Esophagus muscularis mucosa (tissue), 4 donors: ENCODE measurements at regions not wholly inside any gene's neighbourhood (a gene's known extent, or its start where the extent isn't known, plus 50 kb on each side); places are given as distances from the start of the nearest gene placed in this dataset.
A peak's percentile ranks its signal among the peaks of the same experiment; 100 is the strongest.

Source experiments
- DNase-seq: peaks from one replicate; pipeline ENCODE4 v3.0.0-alpha.2; 2017; ENCODE audit errors: extremely low spot score
- H3K27ac ChIP-seq, 4 donors: fragments of 200-600 bp; sonication (generic); replicated peaks in 1 of 4; 1 replicate in 3 of 4; 2 replicates in 1 of 4; pipeline ENCODE4 v1.5.1; 2016 to 2019; ENCODE audit warnings: mild to moderate bottlenecking in 1 of 4
- H3K27me3 ChIP-seq, 4 donors: fragments of 200-600 bp; sonication (generic); one replicate each; pipeline versions ENCODE4 v1.5.1 to v1.6.0; 2016 to 2019
- H3K36me3 ChIP-seq, 4 donors: fragments of 200-600 bp; sonication (generic); one replicate each; pipeline ENCODE4 v1.5.1; 2016 to 2019
- H3K4me1 ChIP-seq, 4 donors: fragments of 200-600 bp; sonication (generic); one replicate each; pipeline ENCODE4 v1.5.1; 2016 to 2019
- H3K4me3 ChIP-seq, 4 donors: fragments of 200-600 bp; sonication (generic); 1 replicate in 2 of 4; 2 replicates in 2 of 4; pipeline ENCODE4 v1.5.1; 2016 to 2019; ENCODE audit warnings: mild to moderate bottlenecking in 4 of 4, moderate library complexity in 1 of 4
- H3K9me3 ChIP-seq, 4 donors: fragments of 200-600 bp; sonication (generic); 1 replicate in 3 of 4; 2 replicates in 1 of 4; pipeline ENCODE4 v1.5.1; 2016 to 2019
- EP300 ChIP-seq: sonication (generic); formaldehyde crosslinking; IDR thresholded peaks from one replicate; pipeline ENCODE4 v1.6.1; 2017; ENCODE audit warnings: antibody characterized with exemption
- POLR2A ChIP-seq: fragments of 450-650 bp; IDR thresholded peaks from one replicate; pipeline ENCODE4 v1.6.1; 2017; ENCODE audit warnings: antibody characterized with exemption, moderate library complexity, mild to moderate bottlenecking, low read depth
- POLR2AphosphoS5 ChIP-seq, 2 donors: sonication (generic); formaldehyde crosslinking; IDR thresholded peaks; one replicate each; pipeline ENCODE4 v1.6.1; 2017; ENCODE audit warnings: antibody characterized with exemption in 2 of 2
- WGBS: methylation state at CpG from one replicate; pipeline ENCODE4 v1.1.5; 2018; 5-methylcytosine and 5-hydroxymethylcytosine counted together
- intact Hi-C: fragments of 100-400 bp; cut with DNase I; formaldehyde crosslinking; loops from one replicate; pipeline ENCODE4 v1.15.1; 2023
- TF ChIP-seq, protein P1 (sequence below), 3 experiments: fragments of 200-600 bp in 2 of 3; fragments of 450-650 bp in 1 of 3; sonication (generic) in 2 of 3; IDR thresholded peaks; one replicate each; pipeline ENCODE4 v1.5.1; 2017 to 2019; ENCODE audit warnings: antibody characterized with exemption in 3 of 3, mild to moderate bottlenecking in 2 of 3, moderate library complexity in 1 of 3

DNA sequence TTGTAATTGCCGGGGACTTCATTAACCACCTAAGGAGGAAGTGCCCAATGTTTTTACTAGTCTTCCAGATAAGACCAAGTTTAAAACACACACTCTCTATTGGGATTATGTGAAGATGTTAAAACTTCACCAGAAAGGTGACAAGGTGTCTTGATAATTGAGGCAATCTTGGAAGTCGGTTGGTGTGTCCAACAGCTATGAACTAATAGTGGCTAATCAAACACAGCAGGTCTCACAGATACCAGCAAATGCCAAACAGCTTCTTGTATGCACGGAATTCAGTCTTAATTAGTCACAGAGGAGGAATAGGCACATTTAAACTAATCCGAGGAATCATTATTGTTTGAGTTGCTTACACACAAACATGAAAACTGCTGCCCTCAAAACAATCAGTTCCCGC is 214.5 kb downstream of the SEC61B start:
- no peak for DNase-seq
- no peaks in the 10 kb centered on the region for H3K36me3 ChIP-seq
- no peaks in the 10 kb centered on the region for H3K27me3 ChIP-seq
- H3K4me1 ChIP-seq, result no peaks in the 10 kb centered on the region
- peaks cover 0 to 1% (median 0%) of the 10 kb centered on the region in 4 donors for H3K9me3 ChIP-seq
- H3K27ac ChIP-seq, result no peak overlapping the region
- intact Hi-C loops, result no loop called here
- WGBS, result 80% methylated on average over 5 of the region's 5 CpGs
- H3K4me3 ChIP-seq, result no peak overlapping the region
- TF ChIP-seq EP300, result no peak
- TF ChIP-seq POLR2A, result no peak

DNA sequence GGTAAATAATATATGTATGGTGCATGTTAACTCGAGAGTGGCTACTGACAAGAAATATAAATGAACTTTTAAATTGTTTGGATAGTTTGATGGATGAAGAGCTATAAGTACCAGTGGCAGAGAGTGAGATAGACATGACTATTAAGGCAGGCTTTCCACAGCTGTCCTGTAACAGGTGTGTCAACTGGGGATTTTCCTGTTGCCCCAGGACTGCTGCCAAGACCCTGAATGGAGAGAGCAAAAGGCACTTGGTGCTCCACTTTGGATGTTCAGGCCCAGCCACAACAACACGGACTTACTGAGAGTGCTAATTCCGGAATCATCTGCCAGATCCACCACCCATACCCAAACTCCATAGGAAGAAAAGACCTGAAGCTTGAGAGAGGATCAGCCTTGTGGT is 215.1 kb downstream of the SEC61B start:
- DNase-seq, result no peak
- no peaks in the 10 kb centered on the region for H3K36me3 ChIP-seq
- H3K4me1 ChIP-seq, result no peaks in the 10 kb centered on the region
- WGBS, result 83% methylated on average over 3 of the region's 3 CpGs
- no peak overlapping the region for H3K27ac ChIP-seq
- TF ChIP-seq POLR2A (no peak), EP300 (no peak)
- H3K9me3 ChIP-seq, result peaks cover 0 to 5% (median 0%) of the 10 kb centered on the region in 4 donors
- H3K27me3 ChIP-seq, result no peaks in the 10 kb centered on the region
- intact Hi-C loops, result no loop called here
- no peak overlapping the region for H3K4me3 ChIP-seq

DNA sequence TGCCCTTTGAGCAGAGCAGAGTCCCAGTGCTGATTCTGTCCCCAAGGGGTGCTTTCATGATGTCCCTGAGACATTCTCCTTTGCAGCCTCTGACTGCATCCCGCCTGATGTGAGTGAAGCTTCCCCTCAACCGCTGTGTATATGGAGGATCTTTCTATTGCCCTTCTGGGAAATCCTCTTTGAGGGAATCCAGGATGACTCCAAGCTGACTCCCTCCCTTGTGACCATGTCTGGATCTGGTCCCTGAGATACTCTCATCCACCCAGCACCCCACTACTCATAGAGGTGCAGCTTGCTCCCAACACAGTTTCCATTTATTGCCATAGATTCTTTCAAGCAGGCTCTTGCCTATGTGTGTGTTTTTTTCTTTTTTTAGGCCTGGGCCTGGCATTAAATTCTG is 216.5 kb downstream of the SEC61B start:
- no peaks in the 10 kb centered on the region for H3K4me1 ChIP-seq
- no peaks in the 10 kb centered on the region for H3K27me3 ChIP-seq
- no peak overlapping the region for H3K4me3 ChIP-seq
- intact Hi-C loops, result no loop called here
- TF ChIP-seq POLR2A (no peak), POLR2AphosphoS5 (IDR thresholded peaks at IDR 0.05) (no peak), EP300 (no peak)
- TF ChIP-seq, protein P1, sequence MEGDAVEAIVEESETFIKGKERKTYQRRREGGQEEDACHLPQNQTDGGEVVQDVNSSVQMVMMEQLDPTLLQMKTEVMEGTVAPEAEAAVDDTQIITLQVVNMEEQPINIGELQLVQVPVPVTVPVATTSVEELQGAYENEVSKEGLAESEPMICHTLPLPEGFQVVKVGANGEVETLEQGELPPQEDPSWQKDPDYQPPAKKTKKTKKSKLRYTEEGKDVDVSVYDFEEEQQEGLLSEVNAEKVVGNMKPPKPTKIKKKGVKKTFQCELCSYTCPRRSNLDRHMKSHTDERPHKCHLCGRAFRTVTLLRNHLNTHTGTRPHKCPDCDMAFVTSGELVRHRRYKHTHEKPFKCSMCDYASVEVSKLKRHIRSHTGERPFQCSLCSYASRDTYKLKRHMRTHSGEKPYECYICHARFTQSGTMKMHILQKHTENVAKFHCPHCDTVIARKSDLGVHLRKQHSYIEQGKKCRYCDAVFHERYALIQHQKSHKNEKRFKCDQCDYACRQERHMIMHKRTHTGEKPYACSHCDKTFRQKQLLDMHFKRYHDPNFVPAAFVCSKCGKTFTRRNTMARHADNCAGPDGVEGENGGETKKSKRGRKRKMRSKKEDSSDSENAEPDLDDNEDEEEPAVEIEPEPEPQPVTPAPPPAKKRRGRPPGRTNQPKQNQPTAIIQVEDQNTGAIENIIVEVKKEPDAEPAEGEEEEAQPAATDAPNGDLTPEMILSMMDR (IDR thresholded peaks at IDR 0.05), result no peak
- no peak for DNase-seq
- H3K36me3 ChIP-seq, result no peaks in the 10 kb centered on the region
- no peak overlapping the region for H3K27ac ChIP-seq
- WGBS, result 100% methylated on average over 2 of the region's 2 CpGs
- H3K9me3 ChIP-seq, result peaks cover 0 to 5% (median 0%) of the 10 kb centered on the region in 4 donors

DNA sequence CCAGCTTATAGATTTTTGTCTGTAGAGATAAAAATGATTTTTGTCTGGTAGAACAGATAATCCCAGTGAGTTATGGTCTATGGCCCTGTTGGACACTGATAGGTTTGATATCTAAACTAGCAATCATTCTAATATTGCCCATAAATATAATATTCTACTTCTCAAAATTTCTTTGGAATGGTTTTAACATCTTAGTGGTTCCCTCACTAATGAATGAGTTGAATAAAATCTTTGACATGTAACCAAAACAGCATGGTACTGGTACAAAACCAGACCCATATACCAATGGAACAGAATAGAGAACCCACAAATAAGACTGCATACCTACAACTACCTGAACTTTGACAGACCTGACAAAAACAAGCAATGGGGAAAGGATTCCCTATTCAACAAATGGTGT is 219.7 kb downstream of the SEC61B start:
- TF ChIP-seq, protein P1 (IDR thresholded peaks at IDR 0.05), result no peak
- TF ChIP-seq POLR2A (no peak), EP300 (no peak), POLR2AphosphoS5 (IDR thresholded peaks at IDR 0.05) (no peak)
- no peak for DNase-seq
- intact Hi-C loops, result loop anchor here (10.0 kb wide), 1 partner anchor 177 kb away; no protein-coding TSS in a partner anchor

DNA sequence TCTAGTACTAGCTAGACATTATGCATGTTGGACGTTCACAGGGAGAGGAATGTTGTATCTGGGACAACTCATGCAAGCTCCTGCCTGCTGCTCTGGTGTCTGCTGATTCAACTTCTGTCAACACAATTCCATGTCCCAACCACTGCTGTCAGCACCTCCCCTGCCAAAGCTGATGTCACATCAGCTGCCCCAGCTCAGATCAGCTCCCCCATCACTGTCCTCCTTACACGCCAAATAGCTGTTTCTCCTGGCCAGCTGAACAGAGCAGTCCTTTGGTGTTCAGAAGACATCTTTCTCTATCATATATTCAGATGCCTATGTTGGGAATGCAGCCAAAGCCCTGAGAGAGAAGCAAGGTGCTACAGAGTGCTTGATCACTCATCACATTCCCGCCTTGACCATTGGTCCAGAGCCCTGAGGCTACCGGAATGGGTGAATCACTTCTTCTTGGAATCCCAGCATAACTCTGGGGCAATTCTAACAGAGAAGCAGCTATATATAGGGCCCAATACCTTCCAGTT is 223.3 kb downstream of the SEC61B start:
- Histone ChIP-seq H3K4me1 (peaks cover 6 to 18% (median 15%) of the 10 kb centered on the region in 4 donors), H3K36me3 (no peaks in the 10 kb centered on the region), H3K27ac (peak overlapping the region in 2 of 4 donors; percentile 6 to 36), H3K4me3 (no peak overlapping the region), H3K27me3 (no peaks in the 10 kb centered on the region), H3K9me3 (peaks cover 0 to 5% (median 0%) of the 10 kb centered on the region in 4 donors)
- 31% methylated on average over 3 of the region's 4 CpGs for WGBS
- intact Hi-C loops, result loop anchor here (10.0 kb wide), 1 partner anchor 181 kb away; no protein-coding TSS in a partner anchor
- peak; percentile 90 for DNase-seq
- TF ChIP-seq POLR2A (no peak), EP300 (no peak), POLR2AphosphoS5 (IDR thresholded peaks at IDR 0.05) (peak; percentile 52 to 73)
- TF ChIP-seq, protein P1 (IDR thresholded peaks at IDR 0.05), result no peak

More for the DNA sequence above, 219.7 kb downstream of the SEC61B start:
- Histone ChIP-seq H3K27me3 (no peaks in the 10 kb centered on the region), H3K36me3 (no peaks in the 10 kb centered on the region), H3K9me3 (peaks cover 0 to 5% (median 0%) of the 10 kb centered on the region in 4 donors), H3K4me3 (no peak overlapping the region), H3K4me1 (peaks cover 6 to 18% (median 15%) of the 10 kb centered on the region in 4 donors), H3K27ac (no peak overlapping the region)
